Ishikawa (cell line): ENCODE measurements at regions not wholly inside any gene's neighbourhood (a gene's known extent, or its start where the extent isn't known, plus 50 kb on each side); places are given as distances from the start of the nearest gene placed in this dataset.

Experiments used
- CEBPB ChIP-seq: IDR thresholded peaks from 2 replicates; pipeline ENCODE4 v1.6.1; 2012
- CREB1 ChIP-seq: IDR thresholded peaks from 2 replicates; pipeline ENCODE4 v1.6.1; 2012; ENCODE audit warnings: low read depth
- EGR1 ChIP-seq: IDR thresholded peaks from 2 replicates; pipeline ENCODE4 v1.6.1; 2012
- EP300 ChIP-seq: IDR thresholded peaks from 2 replicates; pipeline ENCODE4 v1.6.1; 2012; ENCODE audit warnings: borderline replicate concordance
- FOXM1 ChIP-seq: IDR thresholded peaks from 2 replicates; pipeline ENCODE4 v1.6.1; 2012; ENCODE audit warnings: low read depth, borderline replicate concordance
- NFIC ChIP-seq: IDR thresholded peaks from 2 replicates; pipeline ENCODE4 v1.6.1; 2012
- RAD21 ChIP-seq: IDR thresholded peaks from 2 replicates; pipeline ENCODE4 v1.6.1; 2012; ENCODE audit warnings: low read depth
- REST ChIP-seq: IDR thresholded peaks from 2 replicates; pipeline ENCODE4 v1.6.1; 2012; ENCODE audit warnings: low read depth, mild to moderate bottlenecking
- TAF1 ChIP-seq: IDR thresholded peaks from 2 replicates; pipeline ENCODE4 v1.6.1; 2012; ENCODE audit warnings: low read depth, mild to moderate bottlenecking
- TCF12 ChIP-seq: IDR thresholded peaks from 2 replicates; pipeline ENCODE4 v1.6.1; 2012; ENCODE audit warnings: low read depth
- TEAD4 ChIP-seq: IDR thresholded peaks from 2 replicates; pipeline ENCODE4 v1.6.1; 2012
- YY1 ChIP-seq: IDR thresholded peaks from 2 replicates; pipeline ENCODE4 v1.6.1; 2012; ENCODE audit warnings: low read depth
- ZBTB7A ChIP-seq: IDR thresholded peaks from 2 replicates; pipeline ENCODE4 v1.6.1; 2012; ENCODE audit warnings: low read depth
- TF ChIP-seq, protein P1 (sequence below): IDR thresholded peaks from 2 replicates; pipeline ENCODE4 v1.6.1; 2012
- TF ChIP-seq, protein P2 (sequence below): IDR thresholded peaks from 2 replicates; pipeline ENCODE4 v1.6.1; 2012

DNA sequence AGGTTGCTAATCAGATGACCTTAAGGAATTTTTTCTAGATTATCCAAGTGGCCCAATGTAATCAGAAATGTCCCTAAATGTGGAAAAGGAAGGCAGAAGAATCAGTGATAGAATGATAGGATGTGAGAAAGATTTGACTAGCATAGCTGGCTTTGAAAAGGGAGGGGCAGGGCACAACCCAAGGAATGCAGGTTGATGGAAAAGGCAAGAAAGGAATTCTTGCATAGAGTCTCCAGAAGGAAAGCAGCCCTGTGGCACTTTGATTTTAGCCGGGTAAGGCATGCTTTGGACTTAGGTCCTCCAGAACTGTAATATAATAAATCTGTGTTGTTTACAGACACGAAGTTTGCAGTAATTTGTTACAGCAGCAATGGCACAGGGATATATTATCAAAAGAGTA, 375.7 kb upstream of the B3GALT2 start:
- TF ChIP-seq FOXM1: no peak
- no peak for TF ChIP-seq RAD21
- TF ChIP-seq TAF1: no peak
- no peak for TF ChIP-seq NFIC
- no peak for TF ChIP-seq EP300
- TF ChIP-seq, protein P1, sequence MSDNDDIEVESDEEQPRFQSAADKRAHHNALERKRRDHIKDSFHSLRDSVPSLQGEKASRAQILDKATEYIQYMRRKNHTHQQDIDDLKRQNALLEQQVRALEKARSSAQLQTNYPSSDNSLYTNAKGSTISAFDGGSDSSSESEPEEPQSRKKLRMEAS: no peak
- TF ChIP-seq, protein P2, sequence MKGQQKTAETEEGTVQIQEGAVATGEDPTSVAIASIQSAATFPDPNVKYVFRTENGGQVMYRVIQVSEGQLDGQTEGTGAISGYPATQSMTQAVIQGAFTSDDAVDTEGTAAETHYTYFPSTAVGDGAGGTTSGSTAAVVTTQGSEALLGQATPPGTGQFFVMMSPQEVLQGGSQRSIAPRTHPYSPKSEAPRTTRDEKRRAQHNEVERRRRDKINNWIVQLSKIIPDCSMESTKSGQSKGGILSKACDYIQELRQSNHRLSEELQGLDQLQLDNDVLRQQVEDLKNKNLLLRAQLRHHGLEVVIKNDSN: no peak
- no peak for TF ChIP-seq ZBTB7A
- TF ChIP-seq CREB1: no peak
- no peak for TF ChIP-seq EGR1
- no peak for TF ChIP-seq TEAD4
- TF ChIP-seq YY1: no peak

DNA sequence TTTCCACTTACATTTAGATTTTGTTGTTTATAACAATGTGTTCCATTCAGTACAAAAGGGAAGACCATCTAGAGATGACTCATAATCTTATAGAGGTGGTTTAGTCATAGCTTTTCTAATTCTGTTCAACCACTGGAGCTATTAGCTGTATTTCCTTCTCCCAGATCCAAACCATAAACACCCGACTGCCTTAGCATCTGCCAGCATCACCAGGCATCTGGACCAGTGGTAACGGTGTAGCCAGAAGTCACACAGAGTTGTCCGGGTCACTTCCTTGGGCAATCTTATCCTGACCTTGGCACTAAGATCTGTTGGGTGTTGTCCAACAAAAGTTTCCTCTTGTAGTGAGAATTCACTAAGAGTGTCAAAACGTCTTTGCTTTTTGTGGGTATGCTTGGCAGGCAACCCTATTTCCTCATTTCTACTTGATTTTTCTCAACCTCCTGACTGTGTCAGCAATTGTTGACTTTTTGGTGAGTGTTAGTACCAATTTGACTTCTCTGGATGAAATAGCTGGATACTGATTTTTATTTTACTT, 372.1 kb upstream of the B3GALT2 start:
- no peak for TF ChIP-seq EGR1
- TF ChIP-seq TAF1: no peak
- TF ChIP-seq TCF12: no peak
- TF ChIP-seq FOXM1: no peak
- TF ChIP-seq ZBTB7A: no peak
- TF ChIP-seq, protein P1: no peak

GRCh38 chr1:193555662-193556441, 369.4 kb upstream of the B3GALT2 start:
- TF ChIP-seq TCF12 (no peak), CREB1 (no peak), FOXM1 (no peak), ZBTB7A (no peak), NFIC (no peak), TAF1 (no peak), CEBPB (no peak), TEAD4 (no peak), REST (no peak), EP300 (no peak)
- TF ChIP-seq, protein P1: no peak

- TF ChIP-seq RAD21 (no peak), CEBPB (no peak), TCF12 (no peak), ZBTB7A (no peak), YY1 (no peak), EGR1 (no peak), TEAD4 (no peak), TAF1 (no peak)
- TF ChIP-seq, protein P2: no peak
- TF ChIP-seq, protein P1: no peak
Observed at GRCh38 chr1:193553564-193553963, 367.2 kb upstream of the B3GALT2 start.

DNA sequence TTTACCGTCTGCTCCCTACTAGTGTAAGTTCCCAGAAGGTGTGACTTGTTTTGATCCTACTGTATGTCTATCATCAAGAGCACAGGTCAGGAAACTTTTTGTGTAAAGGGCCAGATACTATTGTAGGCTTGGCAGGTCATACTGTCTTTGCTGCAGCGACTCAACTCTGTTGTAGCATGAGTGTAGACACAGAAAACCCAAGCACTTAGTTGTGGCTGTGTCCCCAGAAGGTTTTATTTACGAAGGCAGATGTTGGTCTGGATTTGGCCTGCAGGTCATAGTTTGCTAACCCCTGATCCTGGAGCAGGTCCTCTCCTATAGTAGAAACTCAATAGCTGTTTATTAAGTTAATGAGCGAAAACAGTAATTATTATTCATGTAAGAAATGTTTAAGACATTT, 365.9 kb upstream of the B3GALT2 start:
- TF ChIP-seq REST: no peak
- TF ChIP-seq FOXM1: no peak
- TF ChIP-seq EP300: no peak
- TF ChIP-seq TAF1: no peak
- TF ChIP-seq RAD21: no peak
- TF ChIP-seq EGR1: no peak
- TF ChIP-seq ZBTB7A: no peak
- TF ChIP-seq TEAD4: no peak
- TF ChIP-seq NFIC: no peak
- TF ChIP-seq, protein P1: no peak
